Erythroblast (primary cell): ENCODE measurements at regions not wholly inside any gene's neighbourhood (a gene's known extent, or its start where the extent isn't known, plus 50 kb on each side); places are given as distances from the start of the nearest gene placed in this dataset.

Experiments
- GATA1 ChIP-seq: IDR thresholded peaks from 2 replicates; pipeline ENCODE4 v1.6.1; 2011; ENCODE audit warnings: low read depth, mild to moderate bottlenecking, control low read depth, low read length, moderate library complexity
- POLR2A ChIP-seq: IDR thresholded peaks from 2 replicates; pipeline ENCODE4 v1.6.1; 2011; ENCODE audit warnings: mild to moderate bottlenecking, low read length

- TF ChIP-seq POLR2A, result no peak
- no peak for TF ChIP-seq GATA1
Observed at GRCh38 chr2:7357993-7358392, 440.8 kb downstream of the RNF144A start.
